ENCODE measurements at regions not wholly inside any gene's neighbourhood (a gene's known extent, or its start where the extent isn't known, plus 50 kb on each side); places are given as distances from the start of the nearest gene placed in this dataset.
A peak's percentile ranks its signal among the peaks of the same experiment; 100 is the strongest.

GRCh38 chr7:125025620-125026019 is 96.0 kb upstream of the POT1 start:
- TF ChIP-seq NFIC (IDR thresholded peaks at IDR 0.05) (no peak), CREB1 (IDR thresholded peaks at IDR 0.05; ENCODE audit: low read depth) (no peak), TCF12 (IDR thresholded peaks at IDR 0.05; ENCODE audit: low read depth) (no peak), EP300 (IDR thresholded peaks at IDR 0.05; ENCODE audit: borderline replicate concordance) (no peak)

- TF ChIP-seq MAX (IDR thresholded peaks at IDR 0.05): no peak
- TF ChIP-seq EGR1 (IDR thresholded peaks at IDR 0.05): no peak
- no peak for TF ChIP-seq TAF1 (IDR thresholded peaks at IDR 0.05; ENCODE audit: low read depth)
- no peak for TF ChIP-seq EP300 (IDR thresholded peaks at IDR 0.05; ENCODE audit: borderline replicate concordance)
- no peak for TF ChIP-seq CREB1 (IDR thresholded peaks at IDR 0.05; ENCODE audit: low read depth)
These were observed 91.2 kb upstream of the POT1 start for GRCh38 chr7:125020801-125021200.

GRCh38 chr7:125010540-125010939 is 80.9 kb upstream of the POT1 start:
- TF ChIP-seq TCF12 (IDR thresholded peaks at IDR 0.05; ENCODE audit: low read depth): no peak
- TF ChIP-seq EP300 (IDR thresholded peaks at IDR 0.05; ENCODE audit: borderline replicate concordance): no peak
- TF ChIP-seq TAF1 (IDR thresholded peaks at IDR 0.05; ENCODE audit: low read depth): no peak
- no peak for TF ChIP-seq NFIC (IDR thresholded peaks at IDR 0.05)
- no peak for TF ChIP-seq FOXM1 (IDR thresholded peaks at IDR 0.05; ENCODE audit: borderline replicate concordance, low read depth)
- TF ChIP-seq CEBPB (IDR thresholded peaks at IDR 0.05): no peak
- no peak for TF ChIP-seq REST (IDR thresholded peaks at IDR 0.05; ENCODE audit: low read depth)
- no peak for TF ChIP-seq EGR1 (IDR thresholded peaks at IDR 0.05)
- no peak for TF ChIP-seq ZBTB7A (IDR thresholded peaks at IDR 0.05; ENCODE audit: low read depth)
- no peak for TF ChIP-seq RAD21 (IDR thresholded peaks at IDR 0.05; ENCODE audit: low read depth)
- TF ChIP-seq YY1 (IDR thresholded peaks at IDR 0.05; ENCODE audit: low read depth): no peak
- TF ChIP-seq MAX (IDR thresholded peaks at IDR 0.05): no peak
- no peak for TF ChIP-seq CREB1 (IDR thresholded peaks at IDR 0.05; ENCODE audit: low read depth)

- TF ChIP-seq USF1 (IDR thresholded peaks at IDR 0.05): no peak
- TF ChIP-seq RAD21 (IDR thresholded peaks at IDR 0.05; ENCODE audit: low read depth): 0 out of 2 replicates have a peak, but pooled peaks have one; percentile 7
These were observed 67.2 kb upstream of the POT1 start for GRCh38 chr7:124996778-124997177.

GRCh38 chr7:124992851-124993562 is 63.4 kb upstream of the POT1 start:
- TF ChIP-seq CEBPB (IDR thresholded peaks at IDR 0.05): no peak
- TF ChIP-seq TAF1 (IDR thresholded peaks at IDR 0.05; ENCODE audit: low read depth): no peak
- no peak for TF ChIP-seq CREB1 (IDR thresholded peaks at IDR 0.05; ENCODE audit: low read depth)
- no peak for TF ChIP-seq YY1 (IDR thresholded peaks at IDR 0.05; ENCODE audit: low read depth)
- TF ChIP-seq MAX (IDR thresholded peaks at IDR 0.05): no peak
- no peak for TF ChIP-seq TCF12 (IDR thresholded peaks at IDR 0.05; ENCODE audit: low read depth)
- TF ChIP-seq REST (IDR thresholded peaks at IDR 0.05; ENCODE audit: low read depth): no peak

GRCh38 chr7:124989911-124990310 is 60.3 kb upstream of the POT1 start:
- no peak for TF ChIP-seq ZBTB7A (IDR thresholded peaks at IDR 0.05; ENCODE audit: low read depth)
- no peak for TF ChIP-seq REST (IDR thresholded peaks at IDR 0.05; ENCODE audit: low read depth)
- TF ChIP-seq CEBPB (IDR thresholded peaks at IDR 0.05): no peak
- no peak for TF ChIP-seq TEAD4 (IDR thresholded peaks at IDR 0.05)
- no peak for TF ChIP-seq TAF1 (IDR thresholded peaks at IDR 0.05; ENCODE audit: low read depth)
- TF ChIP-seq TCF12 (IDR thresholded peaks at IDR 0.05; ENCODE audit: low read depth): no peak

Data from Ishikawa (cell line).